NCI-H2227 (cell line): ENCODE measurements at regions not wholly inside any gene's neighbourhood (a gene's known extent, or its start where the extent isn't known, plus 50 kb on each side); places are given as distances from the start of the nearest gene placed in this dataset.

Source experiments
- DNase-seq: peaks from one replicate; lab custom pipeline; 2025; ENCODE audit not compliant: unreplicated experiment; lab: John Stamatoyannopoulos, UW

DNA sequence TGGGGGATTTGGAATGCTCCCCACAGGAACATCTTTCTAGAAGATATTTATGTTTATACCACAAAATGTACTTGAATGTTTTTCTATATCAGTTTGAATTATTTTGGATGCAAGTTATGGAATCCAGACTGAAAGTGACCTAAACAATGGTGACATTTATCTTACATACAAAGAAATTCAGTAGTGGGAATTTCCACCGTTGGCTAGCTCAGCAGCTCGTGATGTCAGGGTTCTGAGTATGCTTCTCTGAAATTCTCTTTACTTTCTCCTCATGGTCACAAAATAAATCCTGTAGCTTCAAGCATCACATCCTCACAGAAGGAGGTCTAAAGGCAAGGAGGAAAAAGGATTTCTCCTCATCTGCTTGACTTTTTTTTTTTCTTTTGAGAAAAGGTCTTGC is 105.3 kb downstream of the AKAIN1 start:
- no peak for DNase-seq

- no peak for DNase-seq
These were observed 121.8 kb downstream of the AKAIN1 start for GRCh38 chr18:5075297-5075696.

GRCh38 chr18:5073026-5073944 is 123.8 kb downstream of the AKAIN1 start:
- no peak for DNase-seq

- no peak for DNase-seq
These were observed 128.2 kb downstream of the AKAIN1 start for GRCh38 chr18:5068851-5069250.

DNA sequence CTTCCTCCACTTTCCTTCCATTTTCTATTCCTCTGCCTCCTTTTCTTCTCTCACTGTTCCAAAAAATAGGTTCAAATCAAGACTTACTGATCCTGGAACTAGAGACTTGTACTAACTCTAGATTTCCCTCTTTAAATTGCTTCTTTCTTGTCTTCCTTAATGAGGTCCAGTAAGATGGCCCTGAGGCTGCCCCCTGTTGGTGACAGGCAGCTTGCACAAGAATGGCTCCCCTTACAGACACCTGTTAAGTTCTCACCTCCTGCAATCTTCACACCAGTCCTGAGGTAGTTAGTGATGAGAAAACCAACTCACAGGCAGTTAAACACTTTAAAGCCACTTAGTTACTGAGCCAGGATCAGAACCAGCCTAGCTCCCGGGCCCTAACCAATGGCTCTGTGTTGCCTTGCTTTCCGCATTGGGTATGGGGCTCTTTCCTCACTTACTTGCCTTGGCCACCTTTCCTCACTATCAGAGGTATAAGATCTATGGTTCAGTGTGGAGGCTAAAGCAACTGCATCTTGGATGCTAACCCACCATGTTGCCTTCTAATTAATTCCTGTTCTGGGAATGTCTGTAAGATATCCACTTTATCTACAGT is 130.6 kb downstream of the AKAIN1 start:
- DNase-seq = no peak

DNA sequence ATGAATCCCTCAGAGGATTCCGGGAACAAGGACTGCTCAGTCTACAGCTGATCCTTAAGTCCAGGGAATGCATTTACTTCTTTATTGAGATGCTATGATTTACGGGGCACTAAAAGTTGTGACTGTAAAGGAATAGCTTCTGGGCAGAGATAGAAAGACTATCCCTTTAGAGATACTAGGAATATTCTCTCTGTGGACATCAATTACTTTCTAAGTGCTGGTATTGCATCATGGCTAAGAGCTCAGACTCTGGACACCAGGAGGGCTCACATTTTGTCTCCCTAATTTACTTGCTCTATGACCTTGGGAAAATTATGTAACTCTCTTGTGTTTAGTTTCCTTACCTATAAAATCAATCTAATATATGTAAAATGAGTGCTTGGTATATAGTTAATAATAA is 131.4 kb downstream of the AKAIN1 start:
- DNase-seq = no peak

- no peak for DNase-seq
These were observed 132.2 kb downstream of the AKAIN1 start for GRCh38 chr18:5064841-5065370.

- no peak for DNase-seq
These were observed 135.3 kb downstream of the AKAIN1 start for GRCh38 chr18:5061785-5062184.

- no peak for DNase-seq
These were observed 136.5 kb downstream of the AKAIN1 start for GRCh38 chr18:5060543-5060942.

DNA sequence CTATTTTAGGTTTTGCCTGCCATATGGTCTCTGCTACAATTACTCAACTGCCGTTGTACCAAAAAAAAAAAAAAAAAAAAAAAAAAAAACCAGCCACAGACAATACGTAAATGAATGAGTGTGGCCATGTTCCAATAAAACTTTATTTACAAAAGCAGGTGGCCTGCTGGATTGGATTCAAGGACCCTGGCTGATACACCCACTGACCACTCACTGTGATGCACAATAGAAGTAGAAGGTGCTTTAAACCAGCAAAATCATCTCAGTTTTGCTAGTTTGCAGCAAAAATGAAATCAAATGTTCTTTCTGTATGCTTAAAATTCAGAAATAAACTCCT is 137.4 kb downstream of the AKAIN1 start:
- no peak for DNase-seq

DNA sequence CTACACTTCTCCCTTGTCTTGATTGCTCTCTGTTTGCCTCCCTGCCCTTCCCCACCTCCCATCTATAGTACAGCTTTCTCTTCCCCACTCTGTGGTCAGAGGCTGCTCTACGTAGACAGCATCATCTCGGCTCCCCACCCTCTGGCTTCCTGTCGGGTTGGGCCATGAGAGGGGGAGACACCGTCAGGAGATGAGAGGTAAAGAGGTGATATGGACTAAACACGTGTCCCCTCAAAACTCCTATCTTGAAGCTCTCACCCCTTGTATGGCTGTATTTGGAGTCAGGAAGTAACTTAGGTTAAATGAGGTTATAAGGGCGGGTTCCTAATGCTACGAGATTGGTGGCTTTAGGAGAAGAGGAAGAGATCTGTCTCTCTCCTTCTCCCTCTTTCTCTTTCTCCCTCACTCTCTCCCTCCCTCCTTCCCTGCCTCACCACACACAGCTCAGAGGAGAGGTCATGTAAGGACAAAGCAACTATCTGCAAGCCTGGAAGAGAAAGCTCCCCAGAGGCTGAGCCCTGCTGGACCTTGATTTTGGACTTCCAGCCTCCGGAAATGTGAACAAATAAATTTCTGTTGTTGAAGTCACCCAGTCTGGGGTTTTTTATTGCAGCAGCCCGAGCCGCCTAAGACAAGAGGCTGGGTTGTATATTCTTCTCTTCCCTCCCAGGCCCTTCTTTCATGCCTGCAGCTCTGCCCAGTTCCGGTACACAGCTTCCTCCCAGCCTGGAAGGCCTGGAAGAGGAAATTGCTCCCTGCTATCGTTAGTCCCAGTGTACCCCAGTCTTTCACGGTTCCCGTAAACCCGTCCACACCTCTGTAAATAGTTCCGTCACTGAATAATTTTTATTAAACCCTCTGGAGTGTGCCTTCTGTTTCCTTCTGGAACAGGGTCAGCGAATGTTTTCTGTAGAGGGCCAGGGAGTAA is 138.0 kb downstream of the AKAIN1 start:
- no peak for DNase-seq

- peak; percentile 13 for DNase-seq
These were observed 139.4 kb downstream of the AKAIN1 start for GRCh38 chr18:5057386-5058348.

GRCh38 chr18:5052491-5052890 is 144.6 kb downstream of the AKAIN1 start:
- DNase-seq = no peak

- DNase-seq = no peak
These were observed 145.8 kb downstream of the AKAIN1 start for GRCh38 chr18:5051207-5051606.

DNA sequence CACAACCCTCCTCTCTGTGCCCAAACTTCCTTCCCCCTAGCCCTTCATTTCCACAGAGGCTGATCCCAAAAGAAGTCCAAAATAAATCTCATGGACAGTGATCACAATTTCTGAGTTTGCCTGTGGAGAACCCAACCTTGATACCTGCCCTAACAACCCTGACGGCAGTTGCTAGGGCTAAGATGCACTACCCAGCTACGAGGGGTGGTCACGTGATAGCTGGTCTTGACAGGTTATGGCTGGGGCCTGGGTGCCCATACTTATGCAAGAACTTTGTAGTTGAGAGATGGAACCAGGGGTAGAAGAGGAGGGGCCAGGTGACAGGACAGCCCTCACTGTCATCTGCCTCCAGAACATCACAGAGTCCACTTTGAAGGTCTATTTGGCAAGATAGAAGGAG is 147.9 kb downstream of the AKAIN1 start:
- DNase-seq = no peak

DNA sequence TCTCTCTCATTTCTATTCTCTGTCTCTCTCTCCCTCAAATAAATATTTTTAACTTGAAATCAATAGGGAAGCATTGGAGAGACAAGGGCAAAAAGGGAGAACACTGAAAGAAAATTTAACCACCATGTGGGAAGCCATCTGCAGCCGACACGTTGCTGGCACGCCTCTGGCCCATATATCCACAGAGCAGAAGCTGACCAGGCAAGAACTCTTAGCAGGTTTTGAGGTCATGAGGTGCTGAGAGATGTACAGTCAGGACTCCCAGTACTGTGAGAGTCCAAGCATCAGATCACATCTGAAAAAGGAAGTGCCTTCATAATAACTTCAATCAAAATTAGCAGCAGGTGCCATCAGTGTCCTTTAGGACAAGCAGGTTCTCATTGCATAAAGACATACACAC is 156.6 kb downstream of the AKAIN1 start:
- no peak for DNase-seq

DNA sequence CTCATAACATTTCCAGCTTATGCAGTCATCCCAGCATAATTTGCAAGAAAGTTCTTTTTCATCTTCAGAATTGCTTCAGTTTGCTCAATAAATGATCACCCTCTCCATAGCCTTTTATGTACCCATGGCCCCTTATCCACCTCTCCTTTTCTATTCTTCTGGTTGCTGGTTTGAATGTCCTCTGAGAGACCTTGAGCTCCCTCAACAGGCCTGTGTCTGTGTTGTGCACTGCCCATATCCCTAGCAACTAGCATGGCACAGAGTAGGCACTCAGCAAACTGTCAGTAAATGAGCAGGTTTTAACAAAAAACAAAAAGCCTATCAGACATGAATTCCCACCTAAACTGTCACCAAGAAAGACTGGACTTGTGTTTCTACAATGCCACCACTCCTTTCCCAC is 160.5 kb downstream of the AKAIN1 start:
- no peak for DNase-seq

GRCh38 chr18:5031216-5031615 is 165.8 kb downstream of the AKAIN1 start:
- DNase-seq = no peak

GRCh38 chr18:5030636-5031035 is 166.4 kb downstream of the AKAIN1 start:
- DNase-seq = no peak

DNA sequence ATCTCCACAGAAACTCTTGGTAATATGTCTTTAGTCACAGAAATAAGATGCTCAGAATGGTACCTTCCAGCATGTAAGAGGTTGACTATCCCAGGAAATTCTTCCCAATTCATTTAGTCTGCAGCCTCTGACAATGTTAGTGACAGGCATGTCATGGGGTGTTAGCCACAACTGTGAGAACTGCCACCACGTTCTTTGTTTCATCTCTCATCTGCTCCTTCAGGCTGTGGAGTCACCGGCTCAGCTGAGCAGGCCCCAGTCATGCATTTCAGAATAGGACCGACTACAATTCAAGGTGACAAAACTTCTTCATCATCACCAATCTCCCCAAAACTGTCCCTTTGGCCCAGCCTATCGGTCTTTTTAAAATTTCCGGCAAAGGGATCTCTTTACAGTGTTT is 167.5 kb downstream of the AKAIN1 start:
- no peak for DNase-seq
